SU-DHL-6 (cell line): ENCODE measurements at regions not wholly inside any gene's neighbourhood (a gene's known extent, or its start where the extent isn't known, plus 50 kb on each side); places are given as distances from the start of the nearest gene placed in this dataset.

Experiments used
- H2AFZ ChIP-seq: fragments of 200-600 bp; sonication (generic); 2 replicates; pipeline ENCODE4 v1.6.1; 2014; ENCODE audit warnings: low read depth, mild to moderate bottlenecking, moderate library complexity, mixed read lengths, antibody characterized with exemption, low read length; ENCODE audit not compliant: severe bottlenecking
- H3F3A ChIP-seq: fragments of 200-600 bp; shearing (Covaris generic); 2 replicates; pipeline ENCODE4 v1.6.0; 2016; ENCODE audit warnings: antibody characterized with exemption, mild to moderate bottlenecking; ENCODE audit not compliant: insufficient read depth
- H3K27ac ChIP-seq: fragments of 200-600 bp; sonication (generic); 2 replicates; pipeline ENCODE4 v1.5.1; 2016; ENCODE audit warnings: low read depth, mild to moderate bottlenecking, low read length, moderate library complexity, mixed read lengths
- H3K27me3 ChIP-seq: fragments of 200-600 bp; sonication (generic), shearing (Covaris generic); 2 replicates; pipeline ENCODE4 v1.6.0; 2014; ENCODE audit warnings: mild to moderate bottlenecking, low read length
- H3K36me3 ChIP-seq: fragments of 200-600 bp; sonication (generic); 2 replicates; pipeline ENCODE4 v1.6.1; 2014; ENCODE audit warnings: mild to moderate bottlenecking, low read length, mixed read lengths
- H3K4me2 ChIP-seq: fragments of 300-600, 200-600 bp; shearing (Covaris generic), sonication (generic); 2 replicates; pipeline ENCODE4 v1.6.0; 2014; ENCODE audit warnings: low read length, low read depth, mild to moderate bottlenecking; ENCODE audit not compliant: poor library complexity, severe bottlenecking
- H3K4me3 ChIP-seq: fragments of 200-600 bp; sonication (generic); 2 replicates; pipeline ENCODE4 v1.5.1; 2014; ENCODE audit warnings: antibody characterized with exemption, low read length, mild to moderate bottlenecking, mixed read lengths; ENCODE audit not compliant: insufficient read depth, poor library complexity, severe bottlenecking
- H3K79me2 ChIP-seq: fragments of 200-600 bp; sonication (generic); 2 replicates; pipeline ENCODE4 v1.6.1; 2014; ENCODE audit warnings: mild to moderate bottlenecking, low read length, moderate library complexity; ENCODE audit not compliant: insufficient read depth
- H3K9ac ChIP-seq: fragments of 200-600 bp; sonication (generic); 2 replicates; pipeline ENCODE4 v1.7.0; 2014; ENCODE audit warnings: mild to moderate bottlenecking, low read length
- H3K9me2 ChIP-seq: fragments of 200-600 bp; sonication (generic); replicated peaks from 2 replicates; pipeline ENCODE4 v1.6.1; 2014; ENCODE audit warnings: low read length; ENCODE audit not compliant: insufficient read depth
- H3K9me3 ChIP-seq: fragments of 200-600 bp; sonication (generic); 2 replicates; pipeline ENCODE4 v1.6.1; 2014; ENCODE audit warnings: low read length, mixed read lengths; ENCODE audit not compliant: insufficient read depth
- H4K20me1 ChIP-seq: fragments of 200-600 bp; sonication (generic); 2 replicates; pipeline ENCODE4 v1.6.1; 2014; ENCODE audit warnings: low read depth, mild to moderate bottlenecking, antibody characterized with exemption, low read length, moderate library complexity, mixed read lengths
- EZH2phosphoT487 ChIP-seq: fragments of 200-600 bp; sonication (generic), shearing (Covaris generic); conservative IDR thresholded peaks from 2 replicates; pipeline ENCODE4 v1.6.1; 2018; ENCODE audit warnings: mild to moderate bottlenecking, antibody characterized with exemption, low read length, moderate library complexity, mixed read lengths
- TF ChIP-seq, protein P1 (sequence below): fragments of 200-600 bp; sonication (generic); IDR thresholded peaks from one replicate; pipeline ENCODE4 v1.5.1; 2017; ENCODE audit warnings: antibody characterized with exemption, mild to moderate bottlenecking, low read length, moderate library complexity; ENCODE audit not compliant: insufficient read depth, poor library complexity, severe bottlenecking

DNA sequence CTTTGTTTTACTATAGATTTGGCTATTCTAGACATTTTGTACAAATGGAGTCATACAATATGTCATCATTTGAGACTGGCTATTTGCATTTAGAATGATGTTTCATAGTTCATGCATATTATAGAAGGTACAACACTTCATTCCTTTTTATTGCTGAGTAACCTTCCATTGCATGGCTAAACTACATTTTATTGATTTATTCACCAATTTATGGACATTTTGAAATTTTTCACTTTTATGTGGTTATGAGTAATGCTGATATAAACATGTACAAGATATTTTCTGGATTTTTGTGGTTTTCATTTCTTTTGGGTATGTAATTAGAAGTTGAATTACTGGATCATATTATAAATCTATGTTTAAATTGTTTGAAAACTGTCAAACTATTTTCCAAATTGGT is 710.3 kb upstream of the SLITRK5 start:
- H3K27me3 ChIP-seq, result no peaks in the 10 kb centered on the region
- H3K9me2 ChIP-seq, result no peaks in the 10 kb centered on the region
- no peaks in the 10 kb centered on the region for H3K9me3 ChIP-seq
- H4K20me1 ChIP-seq, result no peaks in the 10 kb centered on the region; the same call in 1 of the 2 replicates
- no peaks in the 10 kb centered on the region for H3F3A ChIP-seq
- no peaks in the 10 kb centered on the region for H3K79me2 ChIP-seq
- H3K9ac ChIP-seq, result no peak overlapping the region
- H3K4me2 ChIP-seq, result no peak overlapping the region
- no peak overlapping the region for H3K4me3 ChIP-seq
- no peak overlapping the region for H3K27ac ChIP-seq
- no peak overlapping the region for H2AFZ ChIP-seq
- H3K36me3 ChIP-seq, result no peaks in the 10 kb centered on the region
- TF ChIP-seq, protein P1, sequence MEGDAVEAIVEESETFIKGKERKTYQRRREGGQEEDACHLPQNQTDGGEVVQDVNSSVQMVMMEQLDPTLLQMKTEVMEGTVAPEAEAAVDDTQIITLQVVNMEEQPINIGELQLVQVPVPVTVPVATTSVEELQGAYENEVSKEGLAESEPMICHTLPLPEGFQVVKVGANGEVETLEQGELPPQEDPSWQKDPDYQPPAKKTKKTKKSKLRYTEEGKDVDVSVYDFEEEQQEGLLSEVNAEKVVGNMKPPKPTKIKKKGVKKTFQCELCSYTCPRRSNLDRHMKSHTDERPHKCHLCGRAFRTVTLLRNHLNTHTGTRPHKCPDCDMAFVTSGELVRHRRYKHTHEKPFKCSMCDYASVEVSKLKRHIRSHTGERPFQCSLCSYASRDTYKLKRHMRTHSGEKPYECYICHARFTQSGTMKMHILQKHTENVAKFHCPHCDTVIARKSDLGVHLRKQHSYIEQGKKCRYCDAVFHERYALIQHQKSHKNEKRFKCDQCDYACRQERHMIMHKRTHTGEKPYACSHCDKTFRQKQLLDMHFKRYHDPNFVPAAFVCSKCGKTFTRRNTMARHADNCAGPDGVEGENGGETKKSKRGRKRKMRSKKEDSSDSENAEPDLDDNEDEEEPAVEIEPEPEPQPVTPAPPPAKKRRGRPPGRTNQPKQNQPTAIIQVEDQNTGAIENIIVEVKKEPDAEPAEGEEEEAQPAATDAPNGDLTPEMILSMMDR, result no peak
- no peak for TF ChIP-seq EZH2phosphoT487

DNA sequence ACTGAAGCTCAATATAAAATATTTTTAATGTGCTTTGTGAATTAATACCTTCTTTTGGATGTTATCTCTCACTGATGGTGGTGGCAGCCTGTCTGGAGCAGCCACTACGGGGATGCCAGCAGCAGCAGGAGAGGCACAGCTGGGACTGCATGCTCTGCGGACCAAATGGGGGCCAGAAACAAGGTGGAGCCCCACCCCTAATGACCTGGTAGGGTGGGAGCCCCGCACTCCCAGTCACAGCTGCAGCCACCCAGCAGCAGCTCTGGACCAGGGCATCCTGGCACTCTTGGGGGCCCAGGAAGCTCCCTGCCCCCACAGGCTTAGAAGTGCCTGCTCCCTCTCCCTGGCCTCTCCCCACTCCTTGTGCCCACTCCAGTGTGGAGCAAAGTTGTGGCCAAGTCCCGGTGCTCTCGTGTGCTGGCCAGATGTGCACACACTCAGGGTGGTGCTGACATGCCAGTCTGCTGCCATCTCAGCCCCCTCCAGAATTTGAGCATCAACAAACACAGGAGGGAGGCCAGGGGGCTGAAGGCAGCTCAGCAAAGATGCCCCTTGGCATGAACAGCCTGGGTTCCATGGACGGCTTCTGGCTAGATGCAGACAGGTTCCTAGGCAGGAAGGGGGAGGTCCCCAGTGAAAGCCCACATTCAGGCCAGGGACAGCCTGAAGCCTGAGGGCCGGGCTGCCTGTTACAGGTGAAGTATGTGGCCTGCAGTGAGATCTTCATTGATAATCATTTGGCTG is 696.7 kb upstream of the SLITRK5 start:
- no peaks in the 10 kb centered on the region for H3K79me2 ChIP-seq

DNA sequence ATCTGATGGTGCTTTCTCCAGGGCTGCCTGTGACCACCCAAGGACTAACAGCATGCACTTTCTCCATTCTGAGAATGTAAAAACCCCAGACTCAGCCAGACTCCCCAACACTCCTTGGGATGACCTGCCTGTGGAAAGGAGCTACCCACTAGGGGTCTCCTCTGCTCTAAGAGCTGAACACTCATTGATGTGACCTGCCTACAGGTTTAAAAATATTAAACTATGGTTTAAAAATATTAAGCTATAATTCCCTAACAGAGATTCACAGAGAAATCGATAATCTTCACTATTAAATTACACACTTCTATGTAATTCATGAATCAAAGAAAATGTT is 696.2 kb upstream of the SLITRK5 start:
- Histone ChIP-seq H3K36me3 (no peaks in the 10 kb centered on the region), H4K20me1 (no peaks in the 10 kb centered on the region), H3K27ac (no peak overlapping the region), H3K27me3 (no peaks in the 10 kb centered on the region), H3K79me2 (no peaks in the 10 kb centered on the region), H2AFZ (no peak overlapping the region), H3K4me2 (no peak overlapping the region), H3K9me2 (no peaks in the 10 kb centered on the region), H3K9me3 (no peaks in the 10 kb centered on the region), H3K9ac (no peak overlapping the region), H3F3A (no peaks in the 10 kb centered on the region), H3K4me3 (no peak overlapping the region)
- TF ChIP-seq, protein P1, result no peak
- no peak for TF ChIP-seq EZH2phosphoT487

More for the DNA sequence above, 696.7 kb upstream of the SLITRK5 start:
- Histone ChIP-seq H3F3A (no peaks in the 10 kb centered on the region), H3K27ac (no peak overlapping the region), H4K20me1 (no peaks in the 10 kb centered on the region), H3K9me2 (no peaks in the 10 kb centered on the region), H3K9me3 (no peaks in the 10 kb centered on the region), H3K9ac (no peak overlapping the region), H2AFZ (no peak overlapping the region), H3K36me3 (no peaks in the 10 kb centered on the region), H3K4me3 (no peak overlapping the region), H3K4me2 (no peak overlapping the region), H3K27me3 (no peaks in the 10 kb centered on the region)
- TF ChIP-seq, protein P1, result no peak
- no peak for TF ChIP-seq EZH2phosphoT487
